ENCODE measurements at regions not wholly inside any gene's neighbourhood (a gene's known extent, or its start where the extent isn't known, plus 50 kb on each side); places are given as distances from the start of the nearest gene placed in this dataset.

- BruUV-seq (replicated peaks): no TSS peak
- DNase-seq (ENCODE audit: low spot score): no peak
- Histone ChIP-seq H3K27me3 (replicated peaks; ENCODE audit: insufficient read depth, low read depth, low read length, poor library complexity) (no peaks in the 10 kb centered on the region), H3K4me1 (ENCODE audit: insufficient read depth, low read length, poor library complexity, severe bottlenecking) (no peaks in the 10 kb centered on the region), H3K36me3 (ENCODE audit: insufficient read depth, low read length, poor library complexity, severe bottlenecking) (no peaks in the 10 kb centered on the region), H3K27ac (ENCODE audit: low read depth, low read length, poor library complexity, severe bottlenecking) (no peak overlapping the region), H3K4me3 (ENCODE audit: low read depth, low read length, poor library complexity, severe bottlenecking) (no peak overlapping the region), H3K9me3 (ENCODE audit: low read depth, low read length, poor library complexity, severe bottlenecking) (no peaks in the 10 kb centered on the region)
- CTCF ChIA-PET: no interaction called here
- POLR2A ChIA-PET (ENCODE audit: low non-redundant PET): no interaction called here
- intact Hi-C loops (cut with micrococcal nuclease; ENCODE audit: unreplicated experiment): no loop called here
- TF ChIP-seq, protein P1, sequence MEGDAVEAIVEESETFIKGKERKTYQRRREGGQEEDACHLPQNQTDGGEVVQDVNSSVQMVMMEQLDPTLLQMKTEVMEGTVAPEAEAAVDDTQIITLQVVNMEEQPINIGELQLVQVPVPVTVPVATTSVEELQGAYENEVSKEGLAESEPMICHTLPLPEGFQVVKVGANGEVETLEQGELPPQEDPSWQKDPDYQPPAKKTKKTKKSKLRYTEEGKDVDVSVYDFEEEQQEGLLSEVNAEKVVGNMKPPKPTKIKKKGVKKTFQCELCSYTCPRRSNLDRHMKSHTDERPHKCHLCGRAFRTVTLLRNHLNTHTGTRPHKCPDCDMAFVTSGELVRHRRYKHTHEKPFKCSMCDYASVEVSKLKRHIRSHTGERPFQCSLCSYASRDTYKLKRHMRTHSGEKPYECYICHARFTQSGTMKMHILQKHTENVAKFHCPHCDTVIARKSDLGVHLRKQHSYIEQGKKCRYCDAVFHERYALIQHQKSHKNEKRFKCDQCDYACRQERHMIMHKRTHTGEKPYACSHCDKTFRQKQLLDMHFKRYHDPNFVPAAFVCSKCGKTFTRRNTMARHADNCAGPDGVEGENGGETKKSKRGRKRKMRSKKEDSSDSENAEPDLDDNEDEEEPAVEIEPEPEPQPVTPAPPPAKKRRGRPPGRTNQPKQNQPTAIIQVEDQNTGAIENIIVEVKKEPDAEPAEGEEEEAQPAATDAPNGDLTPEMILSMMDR (conservative IDR thresholded peaks at IDR 0.05; ENCODE audit: low read depth, low read length): no peak
- no peak for TF ChIP-seq EZH2 (IDR thresholded peaks at IDR 0.05; ENCODE audit: borderline replicate concordance, low read depth, low read length, poor library complexity, severe bottlenecking)
These were observed 88.0 kb upstream of the SETBP1 start for GRCh38 chr18:44592639-44593038.

DNA sequence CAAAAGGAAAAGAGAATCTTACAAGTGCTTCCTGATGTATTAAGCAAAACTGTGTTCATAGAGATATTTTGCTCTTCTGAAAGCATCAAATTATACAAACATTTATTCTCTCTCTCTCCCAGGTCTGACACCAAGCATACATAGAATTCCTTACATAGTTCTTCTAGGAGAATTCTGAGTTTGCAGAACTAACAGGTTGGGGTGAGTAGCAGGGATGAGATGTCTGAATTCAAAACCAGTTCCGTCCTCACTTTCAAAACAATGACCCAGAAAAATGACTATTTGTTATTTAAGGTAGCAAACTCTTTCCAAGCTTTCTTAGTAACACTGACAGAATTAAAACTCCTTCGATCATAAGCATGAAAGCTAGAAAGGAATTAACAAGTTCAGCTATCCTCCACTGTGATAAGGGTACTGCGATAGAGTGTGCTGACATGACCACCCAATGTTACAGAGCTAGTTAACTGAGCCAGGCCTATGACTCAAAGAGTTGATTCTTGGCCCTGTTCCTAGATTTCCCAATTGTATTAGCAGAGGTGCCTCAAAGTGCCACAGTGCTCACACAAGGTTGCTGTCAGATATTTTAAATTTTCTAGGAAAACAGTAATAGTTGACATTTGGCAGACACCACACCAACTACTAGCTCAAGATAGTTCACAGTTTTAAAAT is 85.8 kb upstream of the SETBP1 start:
- intact Hi-C loops (cut with micrococcal nuclease; ENCODE audit: unreplicated experiment): no loop called here
- ChIA-PET POLR2A (ENCODE audit: low non-redundant PET) (no interaction called here), CTCF (no interaction called here)
- Histone ChIP-seq H3K9me3 (ENCODE audit: low read depth, low read length, poor library complexity, severe bottlenecking) (no peaks in the 10 kb centered on the region), H3K4me1 (ENCODE audit: insufficient read depth, low read length, poor library complexity, severe bottlenecking) (peaks cover 5% of the 10 kb centered on the region), H3K27ac (ENCODE audit: low read depth, low read length, poor library complexity, severe bottlenecking) (no peak overlapping the region), H3K4me3 (ENCODE audit: low read depth, low read length, poor library complexity, severe bottlenecking) (no peak overlapping the region), H3K36me3 (ENCODE audit: insufficient read depth, low read length, poor library complexity, severe bottlenecking) (no peaks in the 10 kb centered on the region), H3K27me3 (replicated peaks; ENCODE audit: insufficient read depth, low read depth, low read length, poor library complexity) (no peaks in the 10 kb centered on the region)
- BruUV-seq (replicated peaks): no TSS peak
- DNase-seq (ENCODE audit: low spot score): peak; percentile 45
- TF ChIP-seq, protein P1 (conservative IDR thresholded peaks at IDR 0.05; ENCODE audit: low read depth, low read length): no peak
- TF ChIP-seq EZH2 (IDR thresholded peaks at IDR 0.05; ENCODE audit: borderline replicate concordance, low read depth, low read length, poor library complexity, severe bottlenecking): no peak

DNA sequence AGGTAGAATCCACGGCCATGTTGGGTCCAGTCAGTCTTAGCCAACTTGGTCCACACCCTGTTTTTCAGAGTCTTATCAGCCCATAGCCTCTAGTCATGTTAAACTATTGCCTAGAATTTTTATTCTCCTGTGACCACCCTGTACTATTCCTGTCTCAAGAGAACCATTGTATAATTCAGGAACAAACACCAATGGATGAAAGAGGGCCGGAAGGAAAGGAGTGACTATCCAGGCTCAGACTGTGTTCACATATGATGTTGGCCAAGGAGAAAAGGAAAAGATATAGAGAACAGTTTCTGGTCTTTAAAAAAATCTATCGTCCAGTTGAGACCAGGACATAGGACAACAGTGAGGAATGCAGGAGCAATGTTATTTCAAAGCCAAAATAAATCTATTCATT is 82.9 kb upstream of the SETBP1 start:
- no peak for DNase-seq (ENCODE audit: low spot score)
- no peaks in the 10 kb centered on the region for H3K36me3 ChIP-seq (ENCODE audit: insufficient read depth, low read length, poor library complexity, severe bottlenecking)
- no peaks in the 10 kb centered on the region for H3K9me3 ChIP-seq (ENCODE audit: low read depth, low read length, poor library complexity, severe bottlenecking)
- H3K27ac ChIP-seq (ENCODE audit: low read depth, low read length, poor library complexity, severe bottlenecking): no peak overlapping the region
- intact Hi-C loops (cut with micrococcal nuclease; ENCODE audit: unreplicated experiment): no loop called here
- ChIA-PET POLR2A (ENCODE audit: low non-redundant PET) (no interaction called here), CTCF (no interaction called here)
- peaks cover 5% of the 10 kb centered on the region for H3K4me1 ChIP-seq (ENCODE audit: insufficient read depth, low read length, poor library complexity, severe bottlenecking)
- H3K4me3 ChIP-seq (ENCODE audit: low read depth, low read length, poor library complexity, severe bottlenecking): no peak overlapping the region
- no peak for TF ChIP-seq EZH2 (IDR thresholded peaks at IDR 0.05; ENCODE audit: borderline replicate concordance, low read depth, low read length, poor library complexity, severe bottlenecking)
- TF ChIP-seq, protein P1 (conservative IDR thresholded peaks at IDR 0.05; ENCODE audit: low read depth, low read length): no peak
- no TSS peak for BruUV-seq (replicated peaks)
- no peaks in the 10 kb centered on the region for H3K27me3 ChIP-seq (replicated peaks; ENCODE audit: insufficient read depth, low read depth, low read length, poor library complexity)

Measured in A673 (cell line).